H9 (cell line): ENCODE measurements at regions not wholly inside any gene's neighbourhood (a gene's known extent, or its start where the extent isn't known, plus 50 kb on each side); places are given as distances from the start of the nearest gene placed in this dataset.

Experiments used
- DNase-seq: peaks from one replicate; pipeline ENCODE4 v3.0.0-alpha.2; 2017
- H2AFZ ChIP-seq: one replicate; pipeline ENCODE4 v1.6.1; 2013; ENCODE audit warnings: mild to moderate bottlenecking, low read length, control low read depth, moderate library complexity
- H2AK5ac ChIP-seq: 2 replicates; pipeline ENCODE4 v1.6.1; 2013; ENCODE audit warnings: low read length, control low read depth, mixed read lengths; ENCODE audit not compliant: insufficient read length
- H2BK120ac ChIP-seq: one replicate; pipeline ENCODE4 v1.6.1; 2013; ENCODE audit warnings: low read depth, mild to moderate bottlenecking, low read length, control low read depth, inconsistent platforms; ENCODE audit not compliant: poor library complexity, severe bottlenecking
- H2BK12ac ChIP-seq: 2 replicates; pipeline ENCODE4 v1.6.1; 2013; ENCODE audit warnings: low read length, control low read depth, mixed read lengths, low read depth; ENCODE audit not compliant: insufficient read length
- H2BK15ac ChIP-seq: 2 replicates; pipeline ENCODE4 v1.6.1; 2013; ENCODE audit warnings: low read depth, low read length, control low read depth
- H2BK20ac ChIP-seq: one replicate; pipeline ENCODE4 v1.6.1; 2013; ENCODE audit warnings: low read depth, mild to moderate bottlenecking, low read length, control low read depth, inconsistent platforms; ENCODE audit not compliant: poor library complexity, severe bottlenecking
- H2BK5ac ChIP-seq: 2 replicates; pipeline ENCODE4 v1.6.1; 2013; ENCODE audit warnings: low read length, control low read depth, mixed read lengths; ENCODE audit not compliant: insufficient read length
- H3K14ac ChIP-seq: 2 replicates; pipeline ENCODE4 v1.6.1; 2013; ENCODE audit warnings: low read length, control low read depth; ENCODE audit not compliant: insufficient read depth
- H3K18ac ChIP-seq: 2 replicates; pipeline ENCODE4 v1.6.1; 2013; ENCODE audit warnings: low read depth, mild to moderate bottlenecking, mixed read lengths, low read length, control low read depth; ENCODE audit not compliant: insufficient read length
- H3K23ac ChIP-seq: 2 replicates; pipeline ENCODE4 v1.6.1; 2013; ENCODE audit warnings: low read length, control low read depth, mixed read lengths, low read depth; ENCODE audit not compliant: insufficient read length
- H3K23me2 ChIP-seq: 2 replicates; pipeline ENCODE4 v1.6.1; 2013; ENCODE audit warnings: low read depth, mild to moderate bottlenecking, mixed read lengths, low read length, control low read depth; ENCODE audit not compliant: insufficient read length, poor library complexity, severe bottlenecking
- H3K27ac ChIP-seq: 2 replicates; pipeline ENCODE4 v1.5.1; 2013; ENCODE audit warnings: low read length, control low read depth, mixed read lengths, low read depth; ENCODE audit not compliant: insufficient read length
- H3K27me3 ChIP-seq: 2 replicates; pipeline ENCODE4 v1.6.1; 2013; ENCODE audit warnings: low read length, control low read depth, inconsistent platforms; ENCODE audit not compliant: insufficient read depth
- H3K4ac ChIP-seq: 2 replicates; pipeline ENCODE4 v1.6.1; 2013; ENCODE audit warnings: low read depth, mild to moderate bottlenecking, control low read depth, inconsistent platforms, low read length, moderate library complexity
- H3K4me1 ChIP-seq: 2 replicates; pipeline ENCODE4 v1.6.1; 2013; ENCODE audit warnings: low read length, control low read depth, inconsistent platforms; ENCODE audit not compliant: insufficient read depth
- H3K4me2 ChIP-seq: 2 replicates; pipeline ENCODE4 v1.6.1; 2013; ENCODE audit warnings: low read length, control low read depth, mixed read lengths; ENCODE audit not compliant: insufficient read length, insufficient read depth
- H3K56ac ChIP-seq: 2 replicates; pipeline ENCODE4 v1.6.1; 2013; ENCODE audit warnings: low read depth, mild to moderate bottlenecking, mixed read lengths, low read length, control low read depth; ENCODE audit not compliant: insufficient read length
- H3K79me1 ChIP-seq: 2 replicates; pipeline ENCODE4 v1.6.1; 2013; ENCODE audit warnings: low read depth, mild to moderate bottlenecking, moderate library complexity, low read length, control low read depth, inconsistent platforms; ENCODE audit not compliant: insufficient read depth, poor library complexity, severe bottlenecking
- H3K79me2 ChIP-seq: 2 replicates; pipeline ENCODE4 v1.6.1; 2013; ENCODE audit warnings: low read length, control low read depth, inconsistent platforms; ENCODE audit not compliant: insufficient read depth
- H3K9ac ChIP-seq: 2 replicates; pipeline ENCODE4 v1.6.1; 2013; ENCODE audit warnings: low read length, control low read depth, mixed read lengths; ENCODE audit not compliant: insufficient read length; ENCODE audit errors: extremely low read depth
- H3K9me3 ChIP-seq: one replicate; pipeline ENCODE4 v1.6.1; 2013; ENCODE audit warnings: low read depth, low read length, inconsistent platforms; ENCODE audit not compliant: control insufficient read depth
- H3T11ph ChIP-seq: one replicate; pipeline ENCODE4 v1.6.1; 2013; ENCODE audit warnings: mild to moderate bottlenecking, low read length, control low read depth, inconsistent platforms
- H4K20me1 ChIP-seq: one replicate; pipeline ENCODE4 v1.6.1; 2013; ENCODE audit not compliant: control insufficient read depth, insufficient read length, insufficient read depth
- H4K5ac ChIP-seq: 2 replicates; pipeline ENCODE4 v1.6.1; 2013; ENCODE audit warnings: low read depth, mild to moderate bottlenecking, mixed read lengths, low read length, control low read depth; ENCODE audit not compliant: insufficient read length
- H4K8ac ChIP-seq: replicated peaks from 2 replicates; pipeline ENCODE4 v1.6.1; 2013; ENCODE audit warnings: low read length, control low read depth, mixed read lengths, low read depth; ENCODE audit not compliant: insufficient read length
- H4K91ac ChIP-seq: 2 replicates; pipeline ENCODE4 v1.6.1; 2013; ENCODE audit warnings: low read depth, mild to moderate bottlenecking, moderate library complexity, mixed read lengths, low read length, control low read depth; ENCODE audit not compliant: insufficient read length
- H3K27ac Mint-ChIP-seq, 3 experiments: 2 replicates in 2 of 3; 3 replicates in 1 of 3; pipeline ENCODE4 v1.8.0; 2020 to 2021; ENCODE audit warnings: mixed read lengths in 3 of 3, mild to moderate bottlenecking in 1 of 3, moderate library complexity in 1 of 3
- H3K27me3 Mint-ChIP-seq: 2 replicates; pipeline ENCODE4 v1.8.0; 2021; ENCODE audit warnings: low read depth, mild to moderate bottlenecking, moderate library complexity, mixed read lengths
- H3K36me3 Mint-ChIP-seq, 3 experiments: 2 replicates in 2 of 3; 3 replicates in 1 of 3; pipeline ENCODE4 v1.8.0; 2020 to 2021; ENCODE audit warnings: low read depth in 3 of 3, mixed read lengths in 3 of 3; ENCODE audit not compliant: insufficient read depth in 1 of 3
- H3K4me1 Mint-ChIP-seq, 2 experiments: 2 replicates each; pipeline ENCODE4 v1.8.0; 2020; ENCODE audit warnings: mixed read lengths in 2 of 2
- H3K4me3 Mint-ChIP-seq, 2 experiments: 2 replicates in 1 of 2; 3 replicates in 1 of 2; pipeline ENCODE4 v1.8.0; 2020 to 2021; ENCODE audit warnings: mild to moderate bottlenecking in 2 of 2, mixed read lengths in 2 of 2, moderate library complexity in 1 of 2
- H3K9me3 Mint-ChIP-seq, 2 experiments: 2 replicates in 1 of 2; 3 replicates in 1 of 2; pipeline ENCODE4 v1.8.0; 2020; ENCODE audit warnings: mild to moderate bottlenecking in 2 of 2, mixed read lengths in 2 of 2, moderate library complexity in 1 of 2
- WGBS: extraction: QIAGEN DNeasy Blood & Tissue Kit; methylation state at CpG from one replicate; pipeline ENCODE4 v1.1.7; 2013; ENCODE audit warnings: missing lambda C conversion rate, low lambda C conversion rate, mixed read lengths; ENCODE audit not compliant: insufficient read length; ENCODE audit errors: extremely low coverage; 5-methylcytosine and 5-hydroxymethylcytosine counted together
- TF ChIP-seq, protein P1 (sequence below): fragments of 200-600 bp; sonication (generic); conservative IDR thresholded peaks from 3 replicates; pipeline ENCODE4 v1.8.0; 2021; ENCODE audit warnings: antibody characterized with exemption, mild to moderate bottlenecking

DNA sequence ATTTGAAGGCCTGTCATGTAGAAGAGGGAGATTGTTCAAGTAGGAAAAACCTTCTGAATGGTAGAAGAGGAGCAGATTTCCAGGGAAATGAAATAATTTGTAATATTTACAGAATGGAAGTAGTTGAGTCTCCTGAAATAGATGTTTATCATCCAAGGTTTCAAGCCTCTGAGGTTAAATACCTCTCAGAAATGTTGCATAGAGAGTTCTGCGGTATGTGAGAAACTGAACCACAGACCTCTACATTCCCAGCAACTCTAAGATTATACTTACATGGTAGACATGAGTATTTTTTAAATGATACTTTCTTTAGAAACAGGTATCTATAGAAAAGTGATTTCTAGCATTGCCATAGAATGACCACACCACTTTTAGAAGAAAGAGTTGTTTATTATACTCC is 379.8 kb upstream of the FANCL start:
- Histone ChIP-seq H2BK20ac (no peak overlapping the region), H3K9ac (no peak overlapping the region), H2AK5ac (no peak overlapping the region), H3T11ph (no peak overlapping the region), H3K23me2 (no peaks in the 10 kb centered on the region), H3K4ac (no peak overlapping the region), H3K4me1 (no peaks in the 10 kb centered on the region), H2BK5ac (no peak overlapping the region), H4K20me1 (no peaks in the 10 kb centered on the region), H2BK120ac (no peak overlapping the region), H3K79me2 (no peaks in the 10 kb centered on the region), H3K18ac (no peak overlapping the region), H4K91ac (no peak overlapping the region), H3K56ac (no peak overlapping the region), H3K27me3 (no peaks in the 10 kb centered on the region; the same call in 1 of the 2 replicates), H3K9me3 (no peaks in the 10 kb centered on the region), H2AFZ (no peak overlapping the region), H3K4me2 (no peak overlapping the region), H4K5ac (no peak overlapping the region), H3K27ac (no peak overlapping the region), H4K8ac (no peak overlapping the region), H3K79me1 (no peaks in the 10 kb centered on the region), H3K14ac (no peak overlapping the region), H2BK12ac (no peak overlapping the region), H2BK15ac (no peak overlapping the region), H3K23ac (no peak overlapping the region)
- no peak overlapping the region for H3K4me3 Mint-ChIP-seq
- H3K9me3 Mint-ChIP-seq: no peaks in the 10 kb centered on the region
- no peak for DNase-seq
- H3K36me3 Mint-ChIP-seq: no peaks in the 10 kb centered on the region
- WGBS: no CpG with 5 or more reads among the region's 1 CpG
- TF ChIP-seq, protein P1, sequence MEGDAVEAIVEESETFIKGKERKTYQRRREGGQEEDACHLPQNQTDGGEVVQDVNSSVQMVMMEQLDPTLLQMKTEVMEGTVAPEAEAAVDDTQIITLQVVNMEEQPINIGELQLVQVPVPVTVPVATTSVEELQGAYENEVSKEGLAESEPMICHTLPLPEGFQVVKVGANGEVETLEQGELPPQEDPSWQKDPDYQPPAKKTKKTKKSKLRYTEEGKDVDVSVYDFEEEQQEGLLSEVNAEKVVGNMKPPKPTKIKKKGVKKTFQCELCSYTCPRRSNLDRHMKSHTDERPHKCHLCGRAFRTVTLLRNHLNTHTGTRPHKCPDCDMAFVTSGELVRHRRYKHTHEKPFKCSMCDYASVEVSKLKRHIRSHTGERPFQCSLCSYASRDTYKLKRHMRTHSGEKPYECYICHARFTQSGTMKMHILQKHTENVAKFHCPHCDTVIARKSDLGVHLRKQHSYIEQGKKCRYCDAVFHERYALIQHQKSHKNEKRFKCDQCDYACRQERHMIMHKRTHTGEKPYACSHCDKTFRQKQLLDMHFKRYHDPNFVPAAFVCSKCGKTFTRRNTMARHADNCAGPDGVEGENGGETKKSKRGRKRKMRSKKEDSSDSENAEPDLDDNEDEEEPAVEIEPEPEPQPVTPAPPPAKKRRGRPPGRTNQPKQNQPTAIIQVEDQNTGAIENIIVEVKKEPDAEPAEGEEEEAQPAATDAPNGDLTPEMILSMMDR: no peak
- no peaks in the 10 kb centered on the region for H3K4me1 Mint-ChIP-seq
- H3K27me3 Mint-ChIP-seq: no peaks in the 10 kb centered on the region
- H3K27ac Mint-ChIP-seq: no peak overlapping the region
